Skeletal muscle tissue (tissue), 3 donors: ENCODE measurements at regions not wholly inside any gene's neighbourhood (a gene's known extent, or its start where the extent isn't known, plus 50 kb on each side); places are given as distances from the start of the nearest gene placed in this dataset.

Source experiments
- H3K27ac ChIP-seq: one replicate; pipeline ENCODE4 v1.7.0; 2013; ENCODE audit warnings: mild to moderate bottlenecking, low read depth, low read length, inconsistent platforms
- H3K27me3 ChIP-seq, 3 donors: one replicate each; pipeline ENCODE4 v1.7.0; 2013; ENCODE audit warnings: low read length in 3 of 3; ENCODE audit not compliant: control insufficient read depth in 3 of 3, insufficient read depth in 3 of 3
- H3K36me3 ChIP-seq, 3 donors: one replicate each; pipeline ENCODE4 v1.7.0; 2013; ENCODE audit warnings: low read length in 3 of 3; ENCODE audit not compliant: control insufficient read depth in 3 of 3, insufficient read depth in 3 of 3
- H3K4me1 ChIP-seq, 3 donors: one replicate each; pipeline ENCODE4 v1.7.0; 2013; ENCODE audit warnings: low read length in 3 of 3, mild to moderate bottlenecking in 3 of 3; ENCODE audit not compliant: control insufficient read depth in 3 of 3, insufficient read depth in 3 of 3
- H3K4me3 ChIP-seq, 3 donors: one replicate each; pipeline ENCODE4 v1.7.0; 2013; ENCODE audit warnings: low read length in 3 of 3
- H3K9ac ChIP-seq, 3 donors: one replicate each; pipeline ENCODE4 v1.7.0; 2013; ENCODE audit warnings: low read length in 3 of 3, mild to moderate bottlenecking in 3 of 3, moderate library complexity in 2 of 3, low read depth in 1 of 3
- H3K9me3 ChIP-seq, 3 donors: one replicate each; pipeline ENCODE4 v1.7.0; 2013; ENCODE audit warnings: low read length in 3 of 3; ENCODE audit not compliant: control insufficient read depth in 3 of 3
- donor health status: Osteomylitis.

DNA sequence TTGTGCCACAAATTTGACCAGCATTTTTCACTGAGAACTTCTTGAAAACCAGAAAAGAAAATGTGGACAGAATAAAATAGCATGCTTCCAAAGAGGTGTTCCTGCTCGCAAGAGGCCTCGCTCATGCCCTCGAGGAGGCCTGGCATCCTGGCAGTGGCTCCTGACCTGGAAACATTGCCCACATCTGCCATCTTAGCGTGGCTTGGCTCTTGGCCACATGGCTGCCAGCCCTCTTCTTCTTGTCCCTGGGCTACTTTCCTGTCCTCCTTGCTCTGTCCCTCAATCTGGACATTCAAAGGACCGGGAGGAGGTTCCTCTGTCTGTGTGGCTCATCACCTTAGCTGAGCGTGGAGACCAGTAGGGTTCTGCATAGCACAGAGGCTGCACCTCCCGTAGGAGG lies 131.6 kb upstream of the TMEM72 start:
- Histone ChIP-seq H3K27me3 (no peaks in the 10 kb centered on the region), H3K4me3 (no peak overlapping the region), H3K36me3 (no peaks in the 10 kb centered on the region), H3K27ac (no peak overlapping the region), H3K4me1 (no peaks in the 10 kb centered on the region), H3K9ac (no peak overlapping the region), H3K9me3 (no peaks in the 10 kb centered on the region)

DNA sequence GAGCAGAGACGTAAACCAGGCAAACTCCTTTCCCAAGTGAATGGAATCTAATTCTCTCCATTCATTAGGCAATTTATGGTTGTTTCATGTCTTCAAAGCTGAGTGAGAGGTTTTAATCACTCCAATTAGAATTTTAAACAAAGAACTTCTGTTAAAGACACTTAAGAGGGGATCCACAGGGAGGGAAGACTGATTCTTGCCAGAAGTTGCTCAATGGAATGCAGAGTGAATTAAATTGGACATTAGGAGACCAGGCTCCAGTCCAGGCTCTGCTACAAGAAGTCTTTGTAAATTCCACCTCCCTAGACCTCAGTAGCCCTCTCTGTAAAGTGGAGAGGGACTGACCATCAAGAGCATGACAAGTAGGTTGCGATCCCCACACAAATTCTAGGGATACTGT lies 130.7 kb upstream of the TMEM72 start:
- Histone ChIP-seq H3K9ac (no peak overlapping the region), H3K27me3 (no peaks in the 10 kb centered on the region), H3K4me1 (no peaks in the 10 kb centered on the region), H3K9me3 (no peaks in the 10 kb centered on the region), H3K4me3 (no peak overlapping the region), H3K36me3 (no peaks in the 10 kb centered on the region), H3K27ac (no peak overlapping the region)

DNA sequence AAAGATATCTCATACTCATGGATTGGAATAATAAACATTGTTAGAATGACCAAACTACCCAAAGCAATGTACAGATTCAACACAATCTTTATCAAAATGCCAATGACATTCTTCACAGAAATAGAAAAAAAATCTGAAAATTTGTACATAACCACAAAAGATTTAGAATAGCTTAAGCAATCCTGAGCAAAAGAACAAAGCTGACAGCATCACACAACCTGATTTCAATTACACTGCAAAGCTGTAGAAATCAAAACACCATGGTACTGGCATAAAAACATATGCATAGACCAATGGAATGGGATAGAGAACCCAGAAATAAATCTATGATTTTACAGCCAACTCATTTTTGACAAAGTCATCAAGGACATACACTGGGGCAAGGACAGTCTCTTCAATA lies 130.0 kb upstream of the TMEM72 start:
- Histone ChIP-seq H3K9ac (no peak overlapping the region), H3K4me1 (no peaks in the 10 kb centered on the region), H3K27ac (no peak overlapping the region), H3K9me3 (no peaks in the 10 kb centered on the region), H3K27me3 (no peaks in the 10 kb centered on the region), H3K4me3 (no peak overlapping the region), H3K36me3 (no peaks in the 10 kb centered on the region)

DNA sequence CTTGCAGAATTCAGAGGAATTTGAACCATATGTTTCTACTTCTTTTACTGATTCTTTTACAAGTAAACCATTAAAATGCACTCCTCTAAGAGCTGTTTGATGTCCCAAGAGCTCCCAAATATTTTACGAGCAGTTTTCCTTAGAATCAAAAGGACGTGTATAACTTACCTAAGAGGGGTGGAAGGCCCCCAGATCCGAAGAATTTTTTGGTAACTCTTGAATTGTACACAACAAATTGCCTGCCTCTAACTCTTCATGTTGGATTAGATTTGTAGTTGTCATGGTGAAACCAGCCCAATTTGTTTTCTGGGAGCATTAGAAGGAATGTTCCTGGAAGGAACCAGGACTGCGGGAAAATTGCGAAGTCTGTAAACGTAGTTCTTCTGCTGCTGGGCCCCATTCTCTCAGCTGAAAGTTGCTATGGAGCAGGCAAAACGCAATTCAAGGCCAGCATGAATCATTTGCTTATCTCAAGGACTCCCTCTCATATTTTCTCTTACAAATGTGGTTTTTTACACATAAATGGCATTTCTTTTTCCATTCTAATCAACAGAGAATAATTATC lies 124.8 kb upstream of the TMEM72 start:
- Histone ChIP-seq H3K4me1 (no peaks in the 10 kb centered on the region), H3K9me3 (no peaks in the 10 kb centered on the region), H3K9ac (no peak overlapping the region), H3K27me3 (peaks cover 0 to 3% (median 0%) of the 10 kb centered on the region in 3 donors), H3K4me3 (no peak overlapping the region), H3K36me3 (no peaks in the 10 kb centered on the region), H3K27ac (no peak overlapping the region)

DNA sequence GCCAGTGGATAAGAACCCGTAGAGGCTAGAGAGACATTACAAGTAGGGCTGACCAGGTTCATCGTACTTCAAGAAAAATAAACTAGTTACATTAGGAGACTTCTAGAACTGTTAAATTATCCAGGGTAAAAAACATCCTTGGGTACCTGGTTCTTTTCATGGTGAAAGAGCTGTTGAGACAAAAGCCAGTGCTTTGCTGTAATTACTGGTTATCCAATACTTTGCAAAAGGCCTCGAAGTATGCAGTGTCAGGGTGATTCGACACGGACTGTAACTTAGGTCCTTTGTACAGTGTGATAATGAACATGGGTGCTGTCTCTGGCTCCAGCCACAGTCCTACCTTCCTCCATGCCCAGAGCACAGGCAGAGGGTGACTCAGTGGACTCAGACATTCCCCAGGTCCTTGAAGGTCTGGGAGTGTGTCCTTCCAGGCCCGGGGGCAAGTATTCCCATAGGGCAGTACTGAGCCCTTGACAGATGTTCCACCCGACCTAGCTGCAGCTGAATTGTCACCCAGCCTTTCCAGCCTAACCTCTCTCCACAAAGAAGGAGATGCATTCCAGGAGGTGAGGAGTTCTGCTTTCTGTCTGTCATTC lies 123.6 kb upstream of the TMEM72 start:
- no peaks in the 10 kb centered on the region for H3K9me3 ChIP-seq
- no peak overlapping the region for H3K27ac ChIP-seq
- H3K4me3 ChIP-seq, result no peak overlapping the region
- peaks cover 0 to 3% (median 0%) of the 10 kb centered on the region in 3 donors for H3K27me3 ChIP-seq
- H3K9ac ChIP-seq, result no peak overlapping the region
- H3K36me3 ChIP-seq, result no peaks in the 10 kb centered on the region
- no peaks in the 10 kb centered on the region for H3K4me1 ChIP-seq

DNA sequence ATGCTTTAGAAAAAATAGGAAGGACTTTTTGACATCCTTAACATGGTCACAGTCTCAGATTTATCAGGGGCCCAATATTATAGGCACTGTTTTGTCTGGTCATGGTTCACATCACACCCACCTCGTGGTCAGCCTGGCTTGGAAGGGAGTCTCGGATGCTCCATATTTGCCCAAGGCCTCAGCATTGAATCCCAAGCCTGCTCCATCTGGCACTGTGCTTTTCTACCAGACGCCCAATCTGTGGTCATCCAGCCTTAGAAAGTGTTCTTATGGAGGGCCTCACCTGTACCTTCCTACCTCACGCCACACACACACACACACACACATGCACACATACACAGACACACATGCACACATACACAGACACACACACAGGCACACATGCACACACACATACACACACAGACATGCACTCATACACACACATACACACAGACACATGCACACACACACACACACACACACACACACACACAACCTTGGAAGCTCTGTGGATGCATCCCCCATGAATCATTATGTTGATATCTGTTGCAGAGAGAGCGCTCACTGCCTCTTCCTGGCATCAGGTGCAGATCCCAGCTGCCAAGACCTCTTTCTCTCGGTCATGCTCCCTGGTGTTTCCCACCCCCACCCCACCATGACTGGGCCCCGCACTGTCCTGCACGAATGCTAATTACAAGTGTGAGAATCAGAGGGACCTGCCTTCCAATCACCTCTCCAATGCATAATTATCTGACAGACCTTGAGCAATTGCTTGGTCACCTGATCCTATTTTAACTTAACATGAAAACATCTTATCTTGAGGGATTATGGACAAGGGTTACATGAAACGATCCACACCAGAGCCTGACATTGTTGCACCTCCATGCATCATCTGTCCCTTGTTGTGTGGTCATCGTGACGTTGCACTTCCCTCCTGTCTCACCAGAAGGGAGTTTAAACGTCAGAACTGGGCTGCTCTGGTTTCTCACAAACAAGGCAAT lies 122.7 kb upstream of the TMEM72 start:
- Histone ChIP-seq H3K27ac (no peak overlapping the region), H3K9me3 (no peaks in the 10 kb centered on the region), H3K36me3 (no peaks in the 10 kb centered on the region), H3K4me3 (no peak overlapping the region), H3K4me1 (no peaks in the 10 kb centered on the region), H3K9ac (no peak overlapping the region), H3K27me3 (peaks cover 0 to 3% (median 0%) of the 10 kb centered on the region in 3 donors)

DNA sequence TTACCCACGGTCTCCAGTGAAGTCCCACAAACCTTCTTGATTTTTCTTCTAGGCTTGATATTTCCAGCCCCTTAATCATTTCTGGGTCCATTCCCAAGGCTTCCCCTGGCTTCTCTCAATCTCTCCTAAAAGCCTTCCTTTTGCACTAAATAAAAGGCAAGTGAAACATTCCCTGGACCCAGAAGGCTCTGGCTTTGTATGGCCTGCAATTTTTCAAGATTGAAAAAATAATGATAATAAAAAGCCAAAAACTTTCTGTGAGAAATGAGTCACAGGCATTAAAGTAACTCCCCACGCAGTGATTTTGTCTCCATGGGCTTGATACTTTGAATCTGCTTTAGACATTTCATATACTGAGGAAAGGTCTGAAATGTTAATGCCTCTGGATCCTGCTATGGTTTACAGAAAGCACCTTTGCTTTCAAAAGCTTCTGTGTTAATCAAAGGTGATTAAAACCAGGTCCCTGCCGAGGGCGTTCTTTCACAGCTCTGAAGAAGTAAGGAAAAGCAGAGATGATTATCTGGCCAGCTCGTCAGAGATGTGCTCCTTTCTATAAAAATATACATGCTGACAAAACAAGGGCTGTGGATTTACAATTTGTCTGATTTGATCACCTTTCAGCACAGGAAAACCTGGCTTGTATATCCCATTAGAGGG lies 118.9 kb upstream of the TMEM72 start:
- H3K36me3 ChIP-seq, result no peaks in the 10 kb centered on the region
- peaks cover 0 to 7% (median 0%) of the 10 kb centered on the region in 3 donors for H3K27me3 ChIP-seq
- H3K9ac ChIP-seq, result no peak overlapping the region
- H3K4me3 ChIP-seq, result no peak overlapping the region
- no peaks in the 10 kb centered on the region for H3K9me3 ChIP-seq
- no peaks in the 10 kb centered on the region for H3K4me1 ChIP-seq
- H3K27ac ChIP-seq, result no peak overlapping the region

DNA sequence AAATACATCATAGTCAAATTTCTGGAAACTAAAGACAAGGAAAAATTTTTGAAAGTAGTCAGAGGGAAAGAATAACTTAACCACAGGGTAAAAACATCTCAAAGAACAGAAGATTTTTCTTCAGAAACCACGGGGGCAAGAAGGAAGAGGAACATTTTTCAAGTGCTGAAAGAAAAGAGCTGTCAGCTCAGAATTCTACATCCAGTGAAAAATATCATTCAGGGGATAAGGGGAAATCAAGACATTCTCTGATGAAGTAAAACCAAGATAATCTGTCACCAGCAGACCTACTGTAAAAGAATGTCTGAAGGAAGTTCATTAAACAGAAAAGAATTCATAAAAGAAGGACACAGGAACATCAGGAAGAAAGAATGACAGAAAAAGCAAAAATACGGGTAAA lies 111.2 kb upstream of the TMEM72 start:
- H3K4me1 ChIP-seq, result no peaks in the 10 kb centered on the region
- no peak overlapping the region for H3K4me3 ChIP-seq
- no peaks in the 10 kb centered on the region for H3K9me3 ChIP-seq

DNA sequence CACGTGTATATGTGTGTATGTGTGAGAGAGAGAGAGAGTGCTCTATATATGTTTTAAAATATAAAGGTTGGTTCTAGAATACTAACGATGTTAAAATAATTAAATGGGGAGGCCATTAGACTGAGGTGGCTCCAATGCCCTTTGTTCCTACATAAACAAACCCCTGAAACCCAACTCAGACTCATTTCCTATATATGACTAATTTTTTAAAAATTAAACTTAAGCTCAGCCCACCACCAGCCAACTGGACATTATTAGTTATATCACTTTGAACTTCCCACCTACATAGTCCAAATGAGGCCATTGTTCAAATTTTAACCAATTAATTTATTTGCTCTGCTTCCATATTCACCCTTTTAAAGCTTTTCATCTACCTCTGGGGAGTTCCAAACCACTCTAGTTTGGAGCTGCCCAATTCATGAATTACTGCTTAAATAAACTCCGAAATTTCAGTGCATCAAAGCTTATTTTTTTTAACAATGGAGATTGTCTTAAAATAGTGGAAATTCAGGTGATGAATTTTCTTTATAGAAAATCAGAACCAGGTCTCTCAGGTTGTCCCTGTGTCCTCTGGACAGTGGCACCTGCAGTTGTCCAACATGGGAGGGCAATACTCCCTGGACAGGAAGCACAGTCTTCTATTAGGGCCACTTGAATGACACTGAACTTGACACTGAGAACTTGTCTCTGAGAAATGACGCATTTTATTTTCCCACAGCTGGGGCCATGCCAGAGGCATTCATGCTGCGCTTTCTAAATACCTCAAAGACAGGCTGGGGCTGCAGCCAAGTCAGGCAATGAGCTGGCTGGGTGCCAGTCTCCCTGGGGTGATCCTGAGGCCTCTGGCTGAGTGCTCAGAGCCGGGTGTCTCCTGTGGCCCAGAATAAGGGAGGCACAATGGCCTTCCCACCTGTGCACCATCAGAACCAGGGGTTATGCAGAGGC lies 109.5 kb upstream of the TMEM72 start:
- Histone ChIP-seq H3K9ac (no peak overlapping the region), H3K36me3 (no peaks in the 10 kb centered on the region), H3K27ac (no peak overlapping the region), H3K9me3 (no peaks in the 10 kb centered on the region), H3K27me3 (peaks cover 0 to 3% (median 0%) of the 10 kb centered on the region in 3 donors), H3K4me3 (no peak overlapping the region), H3K4me1 (peaks cover 0 to 8% (median 5%) of the 10 kb centered on the region in 3 donors)

More for the DNA sequence above, 111.2 kb upstream of the TMEM72 start:
- Histone ChIP-seq H3K27me3 (peaks cover 0 to 5% (median 0%) of the 10 kb centered on the region in 3 donors), H3K36me3 (no peaks in the 10 kb centered on the region), H3K27ac (no peak overlapping the region), H3K9ac (no peak overlapping the region)
